ENCODE measurements at regions not wholly inside any gene's neighbourhood (a gene's known extent, or its start where the extent isn't known, plus 50 kb on each side); places are given as distances from the start of the nearest gene placed in this dataset.

GRCh38 chr5:98432378-98432777, 341.1 kb upstream of the RGMB start:
- Histone ChIP-seq H3K36me3 (ENCODE audit: control insufficient read depth, insufficient read depth, low read length) (no peaks in the 10 kb centered on the region), H3K4me3 (replicated peaks; ENCODE audit: low read depth, low read length) (no peak overlapping the region), H3K27me3 (replicated peaks; ENCODE audit: control insufficient read depth, insufficient read depth, low read length) (no peaks in the 10 kb centered on the region)
- DNase-seq (ENCODE audit: extremely low read depth, insufficient read length): no peak
- TF ChIP-seq CTCF (IDR thresholded peaks at IDR 0.05; ENCODE audit: insufficient read depth, low read length, poor library complexity, severe bottlenecking): no peak

- H3K36me3 ChIP-seq (ENCODE audit: control insufficient read depth, insufficient read depth, low read length): no peaks in the 10 kb centered on the region
- TF ChIP-seq CTCF (IDR thresholded peaks at IDR 0.05; ENCODE audit: insufficient read depth, low read length, poor library complexity, severe bottlenecking): no peak
- no peaks in the 10 kb centered on the region for H3K27me3 ChIP-seq (replicated peaks; ENCODE audit: control insufficient read depth, insufficient read depth, low read length)
- no peak overlapping the region for H3K4me3 ChIP-seq (replicated peaks; ENCODE audit: low read depth, low read length)
- no peak for DNase-seq (ENCODE audit: extremely low read depth, insufficient read length)
Measured at GRCh38 chr5:98433022-98433421, 340.4 kb upstream of the RGMB start.

GRCh38 chr5:98433673-98434072, 339.8 kb upstream of the RGMB start:
- no peak for TF ChIP-seq CTCF (IDR thresholded peaks at IDR 0.05; ENCODE audit: insufficient read depth, low read length, poor library complexity, severe bottlenecking)
- no peak for DNase-seq (ENCODE audit: extremely low read depth, insufficient read length)
- Histone ChIP-seq H3K4me3 (replicated peaks; ENCODE audit: low read depth, low read length) (no peak overlapping the region), H3K36me3 (ENCODE audit: control insufficient read depth, insufficient read depth, low read length) (no peaks in the 10 kb centered on the region), H3K27me3 (replicated peaks; ENCODE audit: control insufficient read depth, insufficient read depth, low read length) (no peaks in the 10 kb centered on the region)

- Histone ChIP-seq H3K4me3 (replicated peaks; ENCODE audit: low read depth, low read length) (no peak overlapping the region), H3K36me3 (ENCODE audit: control insufficient read depth, insufficient read depth, low read length) (no peaks in the 10 kb centered on the region), H3K27me3 (replicated peaks; ENCODE audit: control insufficient read depth, insufficient read depth, low read length) (no peaks in the 10 kb centered on the region)
- no peak for TF ChIP-seq CTCF (IDR thresholded peaks at IDR 0.05; ENCODE audit: insufficient read depth, low read length, poor library complexity, severe bottlenecking)
- DNase-seq (ENCODE audit: extremely low read depth, insufficient read length): no peak
Measured at GRCh38 chr5:98436667-98437066, 336.8 kb upstream of the RGMB start.

- Histone ChIP-seq H3K27me3 (replicated peaks; ENCODE audit: control insufficient read depth, insufficient read depth, low read length) (no peaks in the 10 kb centered on the region), H3K4me3 (replicated peaks; ENCODE audit: low read depth, low read length) (no peak overlapping the region), H3K36me3 (ENCODE audit: control insufficient read depth, insufficient read depth, low read length) (no peaks in the 10 kb centered on the region)
- no peak for TF ChIP-seq CTCF (IDR thresholded peaks at IDR 0.05; ENCODE audit: insufficient read depth, low read length, poor library complexity, severe bottlenecking)
- no peak for DNase-seq (ENCODE audit: extremely low read depth, insufficient read length)
Measured at GRCh38 chr5:98442448-98442847, 331.0 kb upstream of the RGMB start.

GRCh38 chr5:98443881-98444280, 329.6 kb upstream of the RGMB start:
- no peaks in the 10 kb centered on the region for H3K27me3 ChIP-seq (replicated peaks; ENCODE audit: control insufficient read depth, insufficient read depth, low read length)
- no peaks in the 10 kb centered on the region for H3K36me3 ChIP-seq (ENCODE audit: control insufficient read depth, insufficient read depth, low read length)
- H3K4me3 ChIP-seq (replicated peaks; ENCODE audit: low read depth, low read length): no peak overlapping the region
- no peak for TF ChIP-seq CTCF (IDR thresholded peaks at IDR 0.05; ENCODE audit: insufficient read depth, low read length, poor library complexity, severe bottlenecking)
- DNase-seq (ENCODE audit: extremely low read depth, insufficient read length): no peak
